ENCODE measurements at regions not wholly inside any gene's neighbourhood (a gene's known extent, or its start where the extent isn't known, plus 50 kb on each side); places are given as distances from the start of the nearest gene placed in this dataset.
A peak's percentile ranks its signal among the peaks of the same experiment; 100 is the strongest.
"Not testable (repeated sequence)": the region's sequence is repeated elsewhere in the genome, so short reads cannot be mapped to it uniquely, and the experiment has no call there.

- not testable (repeated sequence) for DNase-seq
Measured at GRCh38 chr4:43672265-43672885, 776.2 kb downstream of the KCTD8 start.

DNA sequence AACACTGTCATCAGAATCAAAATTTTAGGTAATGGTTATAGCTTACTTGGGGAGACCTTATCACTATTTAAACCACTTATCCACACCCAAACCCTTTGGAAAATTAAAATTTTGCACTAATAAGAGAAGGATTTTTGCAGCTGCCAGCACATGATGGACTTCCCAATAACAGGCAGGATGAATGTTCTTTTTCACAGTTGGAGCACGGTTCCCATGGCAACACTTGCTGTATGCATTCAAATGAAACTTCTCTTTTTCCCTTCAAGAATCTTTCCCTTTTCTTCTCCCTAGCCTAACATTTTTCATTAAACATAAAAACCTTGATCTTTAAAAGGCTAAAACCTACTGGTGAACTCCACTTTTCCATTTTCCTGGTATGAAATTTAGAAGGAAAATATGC is 768.2 kb downstream of the KCTD8 start:
- DNase-seq = peak; percentile 15 to 17

- peak; percentile 3 to 9 for DNase-seq
Measured at GRCh38 chr4:43682551-43682950, 766.1 kb downstream of the KCTD8 start.

DNA sequence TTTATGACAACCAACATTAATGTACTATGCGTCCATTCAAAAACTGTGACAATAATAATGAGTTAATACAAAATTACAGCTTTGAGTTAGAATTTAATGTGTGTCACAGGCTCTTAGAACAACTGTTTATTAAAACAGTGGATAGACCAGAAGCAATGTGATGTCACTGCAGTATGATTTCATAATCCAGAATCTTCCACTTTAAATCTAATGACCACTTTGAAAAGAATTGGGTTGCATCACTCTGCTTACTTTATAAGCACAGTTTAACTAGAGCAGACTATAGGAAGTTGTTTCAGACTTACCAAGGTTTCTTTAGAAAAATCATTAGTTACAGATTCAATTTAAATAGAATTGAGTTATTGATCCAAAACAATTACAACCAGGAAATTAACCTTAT is 758.5 kb downstream of the KCTD8 start:
- DNase-seq = no peak

DNA sequence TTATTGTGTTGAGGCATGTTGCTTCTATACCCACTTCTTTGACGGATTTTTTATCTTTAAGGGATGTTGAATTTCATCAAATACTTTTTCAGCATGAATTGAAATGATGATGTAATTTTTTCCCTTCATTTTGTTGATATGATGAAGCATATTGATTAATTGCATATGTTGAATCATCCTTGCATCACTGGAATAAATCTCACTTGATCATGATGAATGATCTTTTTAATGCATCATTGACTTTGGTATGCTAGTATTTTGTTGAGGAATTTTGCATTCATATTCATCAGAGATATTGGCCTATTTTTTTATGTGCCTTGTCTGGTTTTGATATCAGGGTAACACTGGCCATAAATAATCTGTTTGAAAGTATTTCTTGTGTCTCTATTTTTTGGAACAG is 754.7 kb downstream of the KCTD8 start:
- DNase-seq = no peak

DNA sequence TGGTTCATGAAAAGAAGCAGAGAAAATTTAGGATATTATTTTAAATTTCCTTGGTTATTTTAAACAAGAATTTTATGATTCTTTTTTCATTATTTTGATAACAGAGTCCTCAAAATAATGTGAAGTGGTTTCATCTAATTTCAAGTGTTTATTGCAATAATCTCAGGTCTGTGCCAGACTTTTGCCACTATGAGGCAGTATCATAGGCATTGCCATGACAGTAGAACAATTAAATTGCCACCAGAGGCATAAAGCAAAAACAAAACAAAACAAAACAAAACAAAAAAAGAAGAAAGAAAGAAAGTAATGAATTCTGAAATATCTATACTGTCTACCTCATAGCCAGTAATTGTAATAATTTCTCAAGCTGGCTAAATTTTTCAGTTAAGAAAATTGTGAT is 739.2 kb downstream of the KCTD8 start:
- DNase-seq = no peak

- DNase-seq = no peak
Measured at GRCh38 chr4:43716721-43717395, 731.8 kb downstream of the KCTD8 start.

GRCh38 chr4:43718369-43718768 is 730.2 kb downstream of the KCTD8 start:
- no peak for DNase-seq

GRCh38 chr4:43732829-43733426 is 715.7 kb downstream of the KCTD8 start:
- no peak for DNase-seq

DNA sequence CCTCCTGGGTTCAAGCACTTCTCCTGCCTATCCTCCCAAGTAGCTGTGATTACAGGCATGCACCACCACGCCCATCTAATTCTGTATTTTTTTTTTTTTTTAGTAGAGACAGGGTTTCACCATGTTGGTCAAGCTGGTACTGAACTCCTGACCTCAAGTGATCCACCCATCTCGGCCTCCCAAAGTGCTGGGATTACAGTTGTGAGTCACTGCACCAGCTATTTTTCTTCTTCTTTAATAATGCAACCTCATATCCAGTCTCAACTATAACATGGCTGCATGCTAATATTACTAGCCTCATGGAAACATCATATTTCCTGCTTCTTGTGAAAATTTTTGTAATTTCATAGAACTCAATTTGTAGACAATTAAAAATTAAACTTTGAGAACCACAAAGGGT is 706.5 kb downstream of the KCTD8 start:
- DNase-seq = no peak

- DNase-seq = no peak
Measured at GRCh38 chr4:43754566-43754965, 694.0 kb downstream of the KCTD8 start.

DNA sequence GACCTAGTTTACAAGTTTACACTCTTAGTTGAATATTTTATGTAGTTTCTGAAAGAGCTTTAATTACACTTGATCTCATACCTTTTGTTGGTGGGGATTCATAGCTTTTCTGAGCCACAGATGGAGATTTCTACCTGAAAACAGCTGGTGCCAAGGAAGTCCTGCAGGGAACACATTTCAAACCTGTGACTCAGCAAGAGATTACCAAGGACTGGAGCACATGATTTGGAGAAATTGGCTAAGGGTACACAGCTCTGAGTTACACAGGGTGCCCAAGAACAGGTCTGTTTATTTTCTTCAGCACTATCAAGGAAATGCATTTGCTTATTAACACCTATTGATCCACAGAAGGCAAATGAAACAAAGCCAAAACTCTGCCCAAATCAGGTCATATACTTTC is 691.5 kb downstream of the KCTD8 start:
- DNase-seq = no peak

DNA sequence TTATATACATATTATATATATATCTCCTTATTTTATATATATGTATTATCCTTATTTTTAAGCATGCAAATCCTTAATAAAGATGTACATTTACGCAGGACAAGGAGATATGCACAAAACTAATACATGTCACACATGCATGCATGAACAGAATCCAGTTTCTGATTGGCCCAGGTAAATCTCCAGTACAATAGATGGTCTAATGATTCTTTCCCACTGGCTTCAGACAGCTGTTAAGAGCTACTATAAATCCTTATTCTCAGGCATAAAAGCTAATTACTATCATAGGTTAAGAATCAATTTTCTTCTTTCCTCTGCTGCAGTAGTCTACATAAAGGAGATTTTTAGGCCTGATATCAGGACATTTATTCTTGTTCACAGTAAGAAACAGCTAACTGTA is 689.8 kb downstream of the KCTD8 start:
- DNase-seq = no peak

DNA sequence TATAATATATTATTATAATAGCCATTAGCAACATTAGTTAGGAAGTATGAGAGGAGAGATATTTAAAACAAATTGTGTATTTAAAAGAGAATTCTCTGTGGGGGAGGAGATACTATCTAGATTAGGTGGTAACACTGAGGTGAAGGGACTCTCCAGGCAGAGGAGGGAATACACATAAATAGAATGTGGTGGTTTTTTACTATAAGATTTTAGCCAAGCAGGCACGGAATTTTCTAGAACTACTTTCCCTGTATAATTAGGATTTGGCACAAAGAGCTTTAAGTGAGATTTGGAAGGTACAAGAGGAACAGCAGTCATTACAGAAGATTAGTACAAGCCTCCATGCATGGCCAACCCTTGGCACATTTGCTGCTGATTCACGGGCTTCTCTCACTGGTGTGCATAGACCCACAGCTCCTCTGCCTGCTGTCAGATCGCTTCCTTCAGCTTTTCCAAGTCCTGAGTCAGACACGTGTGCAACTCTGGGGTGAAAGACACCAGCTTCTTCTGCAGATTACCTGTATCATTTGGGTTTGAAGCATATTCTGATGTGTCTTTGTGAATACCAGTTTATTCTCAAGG is 685.5 kb downstream of the KCTD8 start:
- peak; percentile 44 to 51 for DNase-seq

DNA sequence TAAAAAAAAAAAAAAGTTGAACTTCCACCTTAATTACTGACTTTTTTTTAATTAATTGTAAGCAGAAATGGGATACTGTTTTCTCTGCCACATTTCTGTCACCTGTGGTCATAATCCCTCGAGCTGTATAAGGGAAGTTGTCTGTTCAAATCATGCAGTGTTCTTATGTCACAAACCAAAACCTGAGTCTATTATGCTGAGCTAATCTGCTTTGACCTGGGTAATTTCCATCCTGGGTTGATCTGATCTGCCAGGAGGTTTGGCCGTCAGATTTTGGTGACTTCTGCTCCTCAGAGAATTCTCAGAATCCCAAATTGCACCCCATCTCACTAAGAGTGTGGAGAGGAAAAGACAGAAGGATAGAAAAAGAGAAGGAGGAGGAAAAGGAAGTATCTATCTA is 683.1 kb downstream of the KCTD8 start:
- DNase-seq = no peak

DNA sequence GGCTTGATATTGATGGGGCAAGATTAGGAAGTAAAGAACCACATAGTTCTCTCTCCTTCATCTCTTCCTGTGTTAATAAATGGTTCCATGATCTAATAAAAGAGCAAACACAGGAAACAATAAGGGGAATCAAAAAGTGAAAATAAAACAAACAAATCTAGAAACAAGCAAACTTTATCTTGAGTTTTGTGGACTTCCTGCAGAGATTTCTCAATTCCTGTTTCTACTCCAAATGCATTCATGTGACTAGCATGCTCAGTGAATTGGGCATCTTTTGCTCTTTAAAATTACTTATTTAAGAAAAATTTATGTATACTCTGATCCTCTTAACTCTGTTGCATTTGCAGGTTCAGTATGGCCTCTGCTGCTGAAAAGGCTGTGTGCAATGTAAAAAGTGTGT is 682.0 kb downstream of the KCTD8 start:
- no peak for DNase-seq

GRCh38 chr4:43776371-43776770 is 672.2 kb downstream of the KCTD8 start:
- DNase-seq = peak; percentile 43 to 44

DNA sequence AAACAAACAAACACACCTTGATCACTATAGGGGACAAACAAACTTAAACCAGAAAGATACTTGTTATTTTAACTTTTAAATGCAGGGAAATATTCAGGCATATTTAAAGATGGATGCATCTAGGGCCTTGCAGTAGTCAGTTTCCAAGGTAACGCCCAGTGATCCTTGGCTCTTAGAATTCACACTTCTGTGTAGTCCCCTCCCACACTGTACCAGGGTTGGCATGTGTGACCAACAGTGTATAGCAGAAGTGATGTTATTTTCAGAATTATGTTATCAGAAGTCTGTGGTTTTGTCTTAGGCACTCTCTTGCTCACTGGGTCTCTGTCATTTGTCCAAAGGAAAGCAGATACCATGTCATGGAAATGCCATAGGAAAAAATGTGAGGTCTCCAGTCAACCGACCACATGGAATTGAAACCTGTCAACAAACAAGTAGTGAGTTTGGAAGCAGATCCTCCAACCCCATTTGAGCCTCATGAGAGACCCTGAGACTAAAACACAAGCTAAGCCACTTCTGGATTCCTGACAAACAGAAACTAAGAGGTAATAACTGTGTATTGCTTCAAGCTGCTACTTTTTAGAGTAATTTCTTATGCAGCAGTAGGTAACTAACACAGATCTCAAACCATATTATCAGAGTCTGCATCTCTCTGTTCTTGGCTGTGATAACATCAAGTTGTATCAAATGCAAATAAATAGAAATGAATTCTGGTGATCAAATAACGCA is 670.3 kb downstream of the KCTD8 start:
- DNase-seq = no peak

- DNase-seq = no peak
Measured at GRCh38 chr4:43781125-43781524, 667.5 kb downstream of the KCTD8 start.

DNA sequence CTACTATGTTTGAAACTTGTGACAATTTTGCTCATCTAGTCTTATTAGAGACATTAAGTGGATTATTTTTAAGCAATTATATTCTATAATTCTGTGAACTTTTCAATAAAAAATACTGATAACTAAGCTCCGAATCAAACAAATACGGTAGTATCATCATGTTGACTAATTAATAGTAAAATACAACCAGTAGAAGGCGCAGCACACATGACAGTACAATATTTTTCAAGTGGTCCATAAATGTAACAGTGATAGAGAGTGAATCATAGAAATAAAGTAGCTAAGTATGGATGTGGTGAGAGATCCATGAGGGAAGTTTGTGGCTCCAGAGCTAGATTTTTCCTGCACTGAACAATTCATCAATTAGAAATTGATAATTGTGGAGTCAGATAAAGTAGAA is 666.2 kb downstream of the KCTD8 start:
- DNase-seq = no peak

- no peak for DNase-seq
Measured at GRCh38 chr4:43816116-43816515, 632.5 kb downstream of the KCTD8 start.

DNA sequence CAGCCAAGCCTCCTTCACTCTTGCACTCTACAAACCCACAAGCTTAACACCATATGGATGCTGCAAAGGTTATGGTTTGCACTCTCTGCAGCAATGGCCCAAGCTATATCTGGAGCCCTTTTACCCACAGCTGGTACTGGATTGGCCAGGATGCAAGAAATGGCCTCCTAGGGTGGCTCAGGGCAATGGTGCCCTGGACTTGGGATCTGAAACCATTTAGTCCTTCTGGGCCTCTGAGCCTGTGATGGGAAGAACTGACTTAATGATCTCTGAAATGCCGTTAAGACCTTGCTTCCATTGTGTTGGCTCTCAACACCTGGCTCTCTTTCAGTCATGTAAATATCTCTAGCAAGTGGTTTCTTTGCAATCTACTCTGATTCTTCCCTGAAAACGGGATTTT is 626.0 kb downstream of the KCTD8 start:
- no peak for DNase-seq

- no peak for DNase-seq
Measured at GRCh38 chr4:43835869-43836268, 612.7 kb downstream of the KCTD8 start.

- no peak for DNase-seq
Measured at GRCh38 chr4:43837171-43837570, 611.4 kb downstream of the KCTD8 start.
